K562 (cell line): ENCODE measurements at regions not wholly inside any gene's neighbourhood (a gene's known extent, or its start where the extent isn't known, plus 50 kb on each side); places are given as distances from the start of the nearest gene placed in this dataset.
A peak's percentile ranks its signal among the peaks of the same experiment; 100 is the strongest.

Experiments used
- ARID1B ChIP-seq: fragments of 450-650 bp; IDR thresholded peaks from 2 replicates; pipeline ENCODE4 v1.6.1; 2016; ENCODE audit warnings: antibody characterized with exemption, mild to moderate bottlenecking, inconsistent platforms
- CTBP1 ChIP-seq: fragments of 450-650 bp; IDR thresholded peaks from 2 replicates; pipeline ENCODE4 v1.6.1; 2016; ENCODE audit warnings: borderline replicate concordance
- DPF2 ChIP-seq: fragments of 450-650 bp; IDR thresholded peaks from 2 replicates; pipeline ENCODE4 v1.6.1; 2016
- E2F6 ChIP-seq, 2 experiments: IDR thresholded peaks; 2 replicates each; pipeline ENCODE4 v1.6.1; 2011; ENCODE audit warnings: borderline replicate concordance in 1 of 2, control low read depth in 1 of 2, low read depth in 1 of 2, low read length in 1 of 2, mild to moderate bottlenecking in 1 of 2, mixed read lengths in 1 of 2, moderate library complexity in 1 of 2; ENCODE audit not compliant: insufficient read depth in 1 of 2, insufficient read length in 1 of 2, poor library complexity in 1 of 2, severe bottlenecking in 1 of 2; ENCODE audit errors: extremely low read depth in 1 of 2
- HDAC3 ChIP-seq: fragments of 450-650 bp; IDR thresholded peaks from 2 replicates; pipeline ENCODE4 v1.6.1; 2018; ENCODE audit warnings: borderline replicate concordance, mild to moderate bottlenecking, moderate library complexity; ENCODE audit not compliant: partially characterized antibody
- LEF1 ChIP-seq: fragments of 450-650 bp; IDR thresholded peaks from 2 replicates; pipeline ENCODE4 v1.6.1; 2016; ENCODE audit warnings: mild to moderate bottlenecking
- MEIS2 ChIP-seq: fragments of 450-650 bp; IDR thresholded peaks from 2 replicates; pipeline ENCODE4 v1.6.1; 2014; ENCODE audit warnings: mild to moderate bottlenecking; ENCODE audit not compliant: partially characterized antibody
- NEUROD1 ChIP-seq: fragments of 150-350 bp; IDR thresholded peaks from 2 replicates; pipeline ENCODE4 v1.6.1; 2014; ENCODE audit warnings: borderline replicate concordance, low read length, low read depth; ENCODE audit not compliant: partially characterized antibody
- NONO ChIP-seq, 2 experiments: fragments of 200-400 bp in 1 of 2; fragments of 450-650 bp in 1 of 2; formaldehyde crosslinking in 1 of 2; IDR thresholded peaks; 2 replicates each; pipeline ENCODE4 v1.6.1; 2017; ENCODE audit warnings: low read depth in 2 of 2, mild to moderate bottlenecking in 2 of 2, moderate library complexity in 2 of 2, low read length in 1 of 2
- PBX2 ChIP-seq, 2 experiments: IDR thresholded peaks in 1 of 2; conservative IDR thresholded peaks in 1 of 2; 2 replicates each; pipeline ENCODE4 v1.6.1; 2016; ENCODE audit warnings: low read depth in 2 of 2, mild to moderate bottlenecking in 1 of 2, missing compliant biosample characterization in 1 of 2, missing genetic modification characterization in 1 of 2, moderate library complexity in 1 of 2
- PHF21A ChIP-seq: fragments of 450-650 bp; IDR thresholded peaks from 2 replicates; pipeline ENCODE4 v1.6.1; 2017; ENCODE audit warnings: low read depth, borderline replicate concordance
- PTBP1 ChIP-seq: fragments of 200-400 bp; formaldehyde crosslinking; IDR thresholded peaks from 2 replicates; pipeline ENCODE4 v1.6.1; 2017; ENCODE audit warnings: low read depth, low read length
- RCOR1 ChIP-seq, 2 experiments: IDR thresholded peaks; 2 replicates each; pipeline ENCODE4 v1.6.1; 2012; ENCODE audit warnings: low read depth in 2 of 2, low read length in 2 of 2, borderline replicate concordance in 1 of 2, improper control_type of control experiment in 1 of 2
- SNIP1 ChIP-seq: fragments of 450-650 bp; IDR thresholded peaks from 2 replicates; pipeline ENCODE4 v1.7.1; 2017; ENCODE audit warnings: low read depth, mild to moderate bottlenecking
- TCF3 ChIP-seq: sonication (generic); formaldehyde crosslinking; IDR thresholded peaks from 2 replicates; pipeline ENCODE4 v1.4.0; 2020; ENCODE audit warnings: mild to moderate bottlenecking, missing genetic modification reagents
- THRAP3 ChIP-seq: fragments of 450-650 bp; IDR thresholded peaks from 2 replicates; pipeline ENCODE4 v1.6.1; 2016; ENCODE audit warnings: mild to moderate bottlenecking, inconsistent platforms, borderline replicate concordance
- YY1 ChIP-seq, 3 experiments: IDR thresholded peaks; 2 replicates each; pipeline ENCODE4 v1.6.1; 2011; ENCODE audit warnings: low read length in 2 of 3, mild to moderate bottlenecking in 2 of 3, moderate library complexity in 2 of 3, borderline replicate concordance in 1 of 3, control low read depth in 1 of 3, low read depth in 1 of 3; ENCODE audit not compliant: insufficient read depth in 3 of 3, insufficient replicate concordance in 2 of 3, control insufficient read depth in 1 of 3, insufficient read length in 1 of 3; ENCODE audit errors: extremely low read depth in 1 of 3
- ZNF778 ChIP-seq: fragments of 450-650 bp; formaldehyde crosslinking; IDR thresholded peaks from 2 replicates; pipeline ENCODE4 v1.4.0; 2020; ENCODE audit warnings: mild to moderate bottlenecking, moderate library complexity

GRCh38 chr15:77732514-77733335, 100.0 kb upstream of the LINGO1 start (continued):
- TF ChIP-seq NONO (IDR thresholded peaks at IDR 0.05; ENCODE audit: low read depth in 2 of 2, low read length in 1 of 2) = no peak
- TF ChIP-seq THRAP3 = no peak
- TF ChIP-seq DPF2 = peak; percentile 33
- TF ChIP-seq NEUROD1 = no peak
- TF ChIP-seq MEIS2 = peak; percentile 88
- TF ChIP-seq PTBP1 = no peak
- TF ChIP-seq TCF3 = 0 out of 2 replicates have a peak, but pooled peaks have one; percentile 53
- TF ChIP-seq CTBP1 = no peak
- no peak for TF ChIP-seq HDAC3
- no peak for TF ChIP-seq E2F6 (IDR thresholded peaks at IDR 0.05; ENCODE audit: borderline replicate concordance in 1 of 2, extremely low read depth in 1 of 2, insufficient read depth in 1 of 2, insufficient read length in 1 of 2, low read depth in 1 of 2, low read length in 1 of 2, poor library complexity in 1 of 2, severe bottlenecking in 1 of 2)
- no peak for TF ChIP-seq ZNF778 (CRISPR knock-in tag)
- no peak for TF ChIP-seq SNIP1
- TF ChIP-seq RCOR1 (IDR thresholded peaks at IDR 0.05; ENCODE audit: borderline replicate concordance in 1 of 2, low read depth in 2 of 2, low read length in 2 of 2) = 0 out of 4 replicates have a peak, but pooled peaks of 1 of the 2 experiments have one; percentile 26
- no peak for TF ChIP-seq PBX2 (CRISPR knock-in tag; IDR thresholded peaks at IDR 0.05; ENCODE audit: low read depth)
- peak; percentile 74 for TF ChIP-seq PBX2 (tag; conservative IDR thresholded peaks at IDR 0.05; ENCODE audit: low read depth)
- TF ChIP-seq PHF21A = no peak
- no peak for TF ChIP-seq LEF1
- TF ChIP-seq YY1 (IDR thresholded peaks at IDR 0.05; ENCODE audit: borderline replicate concordance in 1 of 3, control insufficient read depth in 1 of 3, extremely low read depth in 1 of 3, insufficient read depth in 3 of 3, insufficient read length in 1 of 3, insufficient replicate concordance in 2 of 3, low read depth in 1 of 3, low read length in 2 of 3) = no peak
- TF ChIP-seq ARID1B = peak; percentile 74
